NOMO-1 (cell line): ENCODE measurements at regions not wholly inside any gene's neighbourhood (a gene's known extent, or its start where the extent isn't known, plus 50 kb on each side); places are given as distances from the start of the nearest gene placed in this dataset.
A peak's percentile ranks its signal among the peaks of the same experiment; 100 is the strongest.
"Not testable (repeated sequence)": the region's sequence is repeated elsewhere in the genome, so short reads cannot be mapped to it uniquely, and the experiment has no call there.

ENCODE experiments used
- DNase-seq, 2 experiments: peaks; one replicate each; lab custom pipeline; 2025; ENCODE audit not compliant: unreplicated experiment in 2 of 2; lab: John Stamatoyannopoulos, UW

GRCh38 chr3:197459571-197459970 lies 96.2 kb downstream of the BDH1 start:
- not testable (repeated sequence) for DNase-seq

- DNase-seq, result no peak
These were observed 96.8 kb downstream of the BDH1 start for GRCh38 chr3:197458906-197459470.

GRCh38 chr3:197458179-197458707 lies 97.5 kb downstream of the BDH1 start:
- no peak for DNase-seq

- DNase-seq, result no peak
These were observed 99.3 kb downstream of the BDH1 start for GRCh38 chr3:197456261-197457091.

DNA sequence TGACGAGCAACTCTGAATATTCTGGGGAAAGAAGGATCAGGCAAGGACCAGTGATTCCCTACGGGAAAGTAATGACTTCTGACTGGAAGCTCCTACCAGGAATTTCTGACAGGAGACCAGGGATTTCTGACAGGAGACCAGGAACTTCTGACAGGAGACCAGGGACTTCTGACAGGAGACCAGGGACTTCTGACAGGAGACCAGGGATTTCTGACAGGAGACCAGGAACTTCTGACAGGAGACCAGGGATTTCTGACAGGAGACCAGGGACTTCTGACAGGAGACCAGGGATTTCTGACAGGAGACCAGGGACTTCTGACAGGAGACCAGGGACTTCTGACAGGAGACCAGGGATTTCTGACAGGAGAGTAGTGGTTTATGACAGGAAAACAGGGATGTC lies 100.9 kb downstream of the BDH1 start:
- DNase-seq, result not testable (repeated sequence)

GRCh38 chr3:197454014-197454413 lies 101.8 kb downstream of the BDH1 start:
- no peak for DNase-seq

GRCh38 chr3:197450810-197451209 lies 105.0 kb downstream of the BDH1 start:
- DNase-seq, result no peak

DNA sequence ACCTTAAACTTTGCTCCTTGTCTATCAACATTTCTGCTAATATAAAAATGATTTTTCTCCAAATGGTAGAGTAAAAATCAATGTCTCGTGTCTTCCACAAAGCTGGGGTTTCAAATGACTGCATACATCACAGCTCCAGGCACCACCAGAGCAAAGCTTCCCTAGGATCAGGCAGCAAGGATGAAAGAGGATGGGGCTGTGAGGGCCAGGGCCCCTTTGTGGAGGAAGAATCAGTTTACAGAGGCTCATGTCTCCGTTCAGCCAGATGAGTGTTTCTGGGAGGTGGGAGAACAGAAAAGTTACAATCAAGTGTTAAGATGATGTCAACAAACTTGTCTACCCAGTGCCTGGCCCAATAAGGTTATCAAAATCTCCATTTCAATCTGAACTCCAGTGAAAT lies 105.5 kb downstream of the BDH1 start:
- DNase-seq, result no peak

GRCh38 chr3:197449181-197449580 lies 106.6 kb downstream of the BDH1 start:
- not testable (repeated sequence) for DNase-seq

GRCh38 chr3:197447781-197448180 lies 108.0 kb downstream of the BDH1 start:
- peak; percentile 32 to 90 for DNase-seq

DNA sequence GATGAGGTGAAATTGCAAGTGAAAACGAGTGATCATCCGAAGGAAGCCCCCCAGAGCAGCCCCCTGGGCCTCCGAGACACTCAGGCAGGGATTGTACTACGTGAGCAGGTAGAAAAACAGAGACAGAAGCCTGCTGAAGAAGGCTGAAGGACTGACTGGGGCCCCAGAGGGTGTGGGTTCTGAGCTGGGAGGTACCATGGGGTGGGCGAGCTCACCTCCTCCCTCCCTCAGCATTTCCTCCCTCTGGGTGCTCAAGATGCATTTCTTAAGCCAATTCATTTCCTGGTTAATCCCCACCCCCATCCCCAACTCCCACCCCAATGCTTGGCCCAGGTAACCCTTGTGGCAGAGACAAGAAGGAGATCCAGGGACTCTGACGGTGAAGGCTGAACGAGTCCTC lies 108.7 kb downstream of the BDH1 start:
- DNase-seq, result no peak

- no peak for DNase-seq
These were observed 109.1 kb downstream of the BDH1 start for GRCh38 chr3:197446700-197447056.

DNA sequence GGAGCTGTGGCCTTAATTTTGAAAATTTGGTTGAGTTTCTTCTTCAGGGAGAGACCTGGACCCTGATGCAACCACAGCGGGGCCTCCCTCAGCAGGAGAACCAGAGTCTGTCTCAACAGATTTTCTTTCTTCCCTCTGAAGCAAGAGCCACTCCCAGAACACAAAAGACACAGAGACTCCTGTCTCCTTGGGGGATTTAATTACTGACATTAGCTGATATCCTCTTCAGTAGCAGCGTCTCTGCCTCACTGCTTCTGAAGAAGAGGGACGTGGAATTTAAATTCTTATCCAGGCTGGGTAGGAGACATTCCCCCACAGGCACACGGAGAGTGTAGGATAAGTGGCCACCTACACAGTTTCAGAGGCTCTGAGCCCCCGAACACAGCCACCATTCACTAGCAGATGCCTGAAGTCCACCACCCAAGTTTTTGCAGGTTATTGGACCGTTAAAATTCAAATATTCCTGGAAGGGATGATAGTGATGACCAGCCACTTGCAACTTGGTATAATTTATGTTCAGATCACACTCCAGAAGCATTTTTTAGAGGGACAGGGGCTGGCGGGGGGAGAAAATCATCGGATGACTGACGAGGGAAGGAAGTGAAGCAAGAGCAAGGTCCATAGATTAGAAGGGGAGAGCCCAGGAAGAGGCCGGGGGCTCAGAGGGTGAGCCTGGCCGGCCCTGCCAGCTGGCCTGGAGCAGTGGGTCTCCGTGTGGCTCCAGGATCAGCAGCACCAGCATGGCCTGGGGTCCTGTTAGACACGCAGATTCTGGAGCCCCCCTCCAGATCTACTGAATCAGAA lies 109.7 kb downstream of the BDH1 start:
- DNase-seq, result no peak

DNA sequence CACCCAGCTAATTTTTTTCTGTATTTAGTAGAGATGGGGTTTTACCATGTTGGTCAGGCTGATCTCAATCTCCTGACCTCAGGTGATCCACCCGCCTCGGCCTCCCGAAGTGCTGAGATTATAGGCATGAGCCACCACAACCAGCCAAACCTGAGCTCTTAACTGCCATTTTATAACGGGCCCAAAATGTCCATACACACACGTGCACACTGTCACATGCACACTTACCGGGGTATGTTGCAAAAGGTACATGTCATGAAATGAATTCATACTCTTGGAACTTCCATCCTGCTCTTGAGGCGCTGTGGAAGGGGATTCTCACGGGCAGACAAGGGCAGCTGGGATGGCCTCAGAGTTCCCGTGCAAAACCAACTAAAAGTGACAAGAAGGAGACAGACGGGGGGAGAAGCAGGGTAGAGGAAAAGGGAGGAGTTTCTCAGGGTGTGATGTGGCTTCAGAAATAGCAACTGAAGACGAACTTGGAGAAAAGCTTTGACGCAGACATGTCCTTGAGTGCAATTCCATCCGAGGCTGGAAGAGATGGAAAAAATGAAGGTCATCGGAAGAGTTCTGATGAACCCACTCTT lies 110.9 kb downstream of the BDH1 start:
- no peak for DNase-seq

DNA sequence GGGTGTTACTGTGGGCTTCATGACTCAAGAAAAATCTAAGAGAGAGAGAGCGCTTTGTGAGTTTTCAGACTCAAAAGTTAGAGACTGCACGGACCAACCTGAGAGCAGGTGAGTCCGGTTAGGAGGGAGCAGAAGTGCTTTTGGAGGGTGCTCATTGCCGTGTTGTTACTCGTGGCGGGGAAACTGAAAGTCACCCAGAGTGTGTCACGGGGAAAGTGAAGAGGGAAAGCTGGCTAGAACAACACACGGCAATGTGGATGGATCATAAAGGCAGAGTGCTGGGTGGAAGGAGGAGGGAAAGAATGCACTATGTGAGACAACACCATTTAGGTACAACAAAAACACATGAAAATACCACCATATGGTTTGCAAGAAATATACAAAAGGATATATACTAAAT lies 112.3 kb downstream of the BDH1 start:
- DNase-seq, result no peak

DNA sequence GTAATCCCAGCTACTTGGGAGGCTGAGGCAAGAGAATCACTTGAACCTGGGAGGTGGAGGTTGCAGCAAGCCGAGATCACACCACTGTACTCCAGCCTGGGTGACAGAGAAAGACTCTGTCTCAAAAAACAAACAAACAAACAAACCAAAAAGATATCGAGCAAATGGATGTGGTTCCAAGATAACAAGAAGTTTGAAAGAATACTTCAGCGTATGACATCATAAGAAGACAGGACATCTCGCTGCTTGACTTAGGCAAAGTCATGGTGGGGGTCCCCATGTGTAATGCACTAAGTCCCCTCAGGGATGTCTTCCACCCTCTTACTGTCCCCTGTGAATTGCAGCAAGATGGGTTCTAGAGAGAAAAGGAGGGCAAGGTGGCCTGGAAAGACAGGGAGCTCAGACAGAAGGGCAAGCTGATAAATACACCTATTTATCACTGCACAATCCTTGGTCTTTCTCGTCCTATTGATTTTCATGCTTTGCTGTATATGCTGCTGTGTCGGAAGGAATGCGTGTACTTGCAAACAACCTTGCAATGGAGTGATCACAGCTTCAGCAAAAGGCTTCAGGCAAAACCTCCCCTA lies 115.0 kb downstream of the BDH1 start:
- no peak for DNase-seq

GRCh38 chr3:197438906-197439305 lies 116.9 kb downstream of the BDH1 start:
- DNase-seq, result no peak

- no peak for DNase-seq
These were observed 120.3 kb downstream of the BDH1 start for GRCh38 chr3:197435426-197435825.

GRCh38 chr3:197434830-197435229 lies 120.9 kb downstream of the BDH1 start:
- no peak for DNase-seq

- DNase-seq, result no peak
These were observed 123.2 kb downstream of the BDH1 start for GRCh38 chr3:197432384-197433127.
